Neural crest cell (in vitro differentiated cells): ENCODE measurements at regions not wholly inside any gene's neighbourhood (a gene's known extent, or its start where the extent isn't known, plus 50 kb on each side); places are given as distances from the start of the nearest gene placed in this dataset.

Source experiments
- DNase-seq: peaks from one replicate; pipeline ENCODE4 v3.0.0; 2021; ENCODE audit warnings: low read depth, mixed read lengths, low spot score
- H3K27ac Mint-ChIP-seq: one replicate; pipeline ENCODE4 v1.8.0; 2021; ENCODE audit warnings: mild to moderate bottlenecking, mixed read lengths; ENCODE audit not compliant: unreplicated experiment
- H3K27me3 Mint-ChIP-seq: 2 replicates; pipeline ENCODE4 v1.8.0; 2021; ENCODE audit warnings: low read depth, mild to moderate bottlenecking, mixed read lengths
- H3K36me3 Mint-ChIP-seq: 2 replicates; pipeline ENCODE4 v1.8.0; 2021; ENCODE audit warnings: low read depth, mild to moderate bottlenecking, mixed read lengths
- H3K4me1 Mint-ChIP-seq: 2 replicates; pipeline ENCODE4 v1.8.0; 2021; ENCODE audit warnings: mixed read lengths
- H3K4me3 Mint-ChIP-seq: one replicate; pipeline ENCODE4 v1.8.0; 2021; ENCODE audit warnings: mild to moderate bottlenecking, mixed read lengths
- H3K9me3 Mint-ChIP-seq: 2 replicates; pipeline ENCODE4 v1.8.0; 2021; ENCODE audit warnings: mixed read lengths
- CTCF ChIP-seq: fragments of 200-600 bp; sonication (generic); conservative IDR thresholded peaks from 2 replicates; pipeline ENCODE4 v1.5.0; 2021; ENCODE audit warnings: antibody characterized with exemption, mild to moderate bottlenecking

GRCh38 chr1:219794085-219794743 is 134.1 kb downstream of the SLC30A10 start:
- peaks cover 44% of the 10 kb centered on the region for H3K4me1 Mint-ChIP-seq
- no peak for DNase-seq
- peaks cover 3% of the 10 kb centered on the region for H3K36me3 Mint-ChIP-seq
- TF ChIP-seq CTCF: no peak
- H3K27ac Mint-ChIP-seq: peak overlapping the region; percentile 57
- H3K9me3 Mint-ChIP-seq: peaks cover 19% of the 10 kb centered on the region
- H3K4me3 Mint-ChIP-seq: peak overlapping the region; percentile 9
- no peaks in the 10 kb centered on the region for H3K27me3 Mint-ChIP-seq

GRCh38 chr1:219792337-219793021 is 135.9 kb downstream of the SLC30A10 start:
- Mint-ChIP-seq H3K9me3 (peaks cover 23% of the 10 kb centered on the region), H3K4me1 (peaks cover 44% of the 10 kb centered on the region), H3K36me3 (peaks cover 6% of the 10 kb centered on the region), H3K4me3 (no peak overlapping the region), H3K27me3 (no peaks in the 10 kb centered on the region), H3K27ac (peak overlapping the region; percentile 68)
- TF ChIP-seq CTCF: no peak
- no peak for DNase-seq

- peaks cover 44% of the 10 kb centered on the region for H3K4me1 Mint-ChIP-seq
- no peaks in the 10 kb centered on the region for H3K27me3 Mint-ChIP-seq
- TF ChIP-seq CTCF: no peak
- H3K9me3 Mint-ChIP-seq: peaks cover 23% of the 10 kb centered on the region
- no peak for DNase-seq
- no peak overlapping the region for H3K27ac Mint-ChIP-seq
- no peak overlapping the region for H3K4me3 Mint-ChIP-seq
- peaks cover 6% of the 10 kb centered on the region for H3K36me3 Mint-ChIP-seq
Observed at GRCh38 chr1:219791766-219792165, 136.6 kb downstream of the SLC30A10 start.

- TF ChIP-seq CTCF: no peak
- no peak for DNase-seq
- Mint-ChIP-seq H3K4me1 (peaks cover 44% of the 10 kb centered on the region), H3K27me3 (no peaks in the 10 kb centered on the region), H3K36me3 (peaks cover 6% of the 10 kb centered on the region), H3K9me3 (peaks cover 23% of the 10 kb centered on the region), H3K4me3 (no peak overlapping the region), H3K27ac (no peak overlapping the region)
Observed at GRCh38 chr1:219790834-219791615, 137.3 kb downstream of the SLC30A10 start.

- peaks cover 32% of the 10 kb centered on the region for H3K4me1 Mint-ChIP-seq
- no peak for TF ChIP-seq CTCF
- H3K36me3 Mint-ChIP-seq: peaks cover 9% of the 10 kb centered on the region
- no peak overlapping the region for H3K27ac Mint-ChIP-seq
- H3K4me3 Mint-ChIP-seq: no peak overlapping the region
- H3K27me3 Mint-ChIP-seq: no peaks in the 10 kb centered on the region
- DNase-seq: no peak
- H3K9me3 Mint-ChIP-seq: peaks cover 18% of the 10 kb centered on the region
Observed at GRCh38 chr1:219788700-219789099, 139.7 kb downstream of the SLC30A10 start.
